Nephron progenitor cell (in vitro differentiated cells): ENCODE measurements at regions not wholly inside any gene's neighbourhood (a gene's known extent, or its start where the extent isn't known, plus 50 kb on each side); places are given as distances from the start of the nearest gene placed in this dataset.

ENCODE experiments used
- DNase-seq: peaks from one replicate; pipeline ENCODE4 v3.0.0; 2021
- H3K27ac Mint-ChIP-seq: 2 replicates; pipeline ENCODE4 v1.8.0; 2021; ENCODE audit warnings: mild to moderate bottlenecking, moderate library complexity, mixed read lengths
- H3K27me3 Mint-ChIP-seq: 2 replicates; pipeline ENCODE4 v1.8.0; 2021; ENCODE audit warnings: mild to moderate bottlenecking, low read depth, mixed read lengths; ENCODE audit not compliant: poor library complexity
- H3K36me3 Mint-ChIP-seq: 2 replicates; pipeline ENCODE4 v1.8.0; 2021; ENCODE audit warnings: low read depth, mixed read lengths
- H3K4me1 Mint-ChIP-seq: 2 replicates; pipeline ENCODE4 v1.8.0; 2021; ENCODE audit warnings: mixed read lengths
- H3K4me3 Mint-ChIP-seq: 2 replicates; pipeline ENCODE4 v1.8.0; 2021; ENCODE audit warnings: mild to moderate bottlenecking, moderate library complexity, mixed read lengths
- H3K9me3 Mint-ChIP-seq: 2 replicates; pipeline ENCODE4 v1.8.0; 2021; ENCODE audit warnings: mild to moderate bottlenecking, moderate library complexity, mixed read lengths
- CTCF ChIP-seq: fragments of 200-600 bp; sonication (generic); IDR thresholded peaks from 2 replicates; pipeline ENCODE4 v1.5.0; 2021; ENCODE audit warnings: antibody characterized with exemption

- peaks cover 7% of the 10 kb centered on the region for H3K27me3 Mint-ChIP-seq
These were observed 110.2 kb upstream of the RPS6KA2 start for GRCh38 chr6:166737261-166737660.

GRCh38 chr6:166736634-166737033 is 109.6 kb upstream of the RPS6KA2 start:
- Mint-ChIP-seq H3K36me3 (no peaks in the 10 kb centered on the region), H3K4me1 (peaks cover 41% of the 10 kb centered on the region), H3K4me3 (no peak overlapping the region), H3K9me3 (peaks cover 3% of the 10 kb centered on the region), H3K27me3 (peaks cover 7% of the 10 kb centered on the region), H3K27ac (no peak overlapping the region)
- no peak for DNase-seq
- TF ChIP-seq CTCF: no peak

More at GRCh38 chr6:166737261-166737660, 110.2 kb upstream of the RPS6KA2 start:
- peak; percentile 26 for DNase-seq
- peak overlapping the region; percentile 46 for H3K27ac Mint-ChIP-seq
- no peaks in the 10 kb centered on the region for H3K36me3 Mint-ChIP-seq
- H3K4me3 Mint-ChIP-seq: no peak overlapping the region
- TF ChIP-seq CTCF: no peak
- H3K9me3 Mint-ChIP-seq: peaks cover 3% of the 10 kb centered on the region
- peaks cover 38% of the 10 kb centered on the region for H3K4me1 Mint-ChIP-seq

GRCh38 chr6:166733900-166734299 is 106.8 kb upstream of the RPS6KA2 start:
- Mint-ChIP-seq H3K4me3 (no peak overlapping the region), H3K9me3 (peaks cover 3% of the 10 kb centered on the region), H3K27me3 (no peaks in the 10 kb centered on the region), H3K36me3 (no peaks in the 10 kb centered on the region), H3K27ac (no peak overlapping the region), H3K4me1 (peaks cover 59% of the 10 kb centered on the region)
- TF ChIP-seq CTCF: no peak
- DNase-seq: no peak

GRCh38 chr6:166729658-166730057 is 102.6 kb upstream of the RPS6KA2 start:
- DNase-seq: no peak
- Mint-ChIP-seq H3K4me1 (peaks cover 37% of the 10 kb centered on the region), H3K36me3 (no peaks in the 10 kb centered on the region), H3K9me3 (no peaks in the 10 kb centered on the region), H3K27me3 (peaks cover 11% of the 10 kb centered on the region), H3K27ac (no peak overlapping the region), H3K4me3 (no peak overlapping the region)
- TF ChIP-seq CTCF: no peak

GRCh38 chr6:166728884-166729530 is 102.0 kb upstream of the RPS6KA2 start:
- Mint-ChIP-seq H3K4me3 (no peak overlapping the region), H3K27me3 (peaks cover 11% of the 10 kb centered on the region), H3K9me3 (no peaks in the 10 kb centered on the region), H3K27ac (no peak overlapping the region), H3K4me1 (peaks cover 41% of the 10 kb centered on the region), H3K36me3 (no peaks in the 10 kb centered on the region)
- no peak for DNase-seq
- no peak for TF ChIP-seq CTCF

- no peak overlapping the region for H3K27ac Mint-ChIP-seq
- no peak overlapping the region for H3K4me3 Mint-ChIP-seq
- peaks cover 17% of the 10 kb centered on the region for H3K27me3 Mint-ChIP-seq
- H3K4me1 Mint-ChIP-seq: peaks cover 30% of the 10 kb centered on the region
- H3K36me3 Mint-ChIP-seq: no peaks in the 10 kb centered on the region
- no peaks in the 10 kb centered on the region for H3K9me3 Mint-ChIP-seq
- DNase-seq: no peak
- TF ChIP-seq CTCF: no peak
These were observed 99.2 kb upstream of the RPS6KA2 start for GRCh38 chr6:166726201-166726600.
